Fibroblast of pulmonary artery (primary cell): ENCODE measurements at regions not wholly inside any gene's neighbourhood (a gene's known extent, or its start where the extent isn't known, plus 50 kb on each side); places are given as distances from the start of the nearest gene placed in this dataset.

Experiments
- DNase-seq: peaks from one replicate; pipeline ENCODE4 v3.0.0-alpha.2; 2010; ENCODE audit warnings: low read depth
- H3K4me3 ChIP-seq: replicated peaks from 2 replicates; pipeline ENCODE4 v1.5.1; 2011; ENCODE audit warnings: low read depth, mild to moderate bottlenecking, control low read depth, low read length, moderate library complexity
- CTCF ChIP-seq: IDR thresholded peaks from 2 replicates; pipeline ENCODE4 v1.5.1; 2011; ENCODE audit warnings: mild to moderate bottlenecking, control low read depth, low read length, inconsistent platforms; ENCODE audit errors: missing control alignments

GRCh38 chr7:136205956-136206355, 228.8 kb upstream of the MTPN start:
- TF ChIP-seq CTCF: no peak
- H3K4me3 ChIP-seq: no peak overlapping the region
- DNase-seq: no peak

DNA sequence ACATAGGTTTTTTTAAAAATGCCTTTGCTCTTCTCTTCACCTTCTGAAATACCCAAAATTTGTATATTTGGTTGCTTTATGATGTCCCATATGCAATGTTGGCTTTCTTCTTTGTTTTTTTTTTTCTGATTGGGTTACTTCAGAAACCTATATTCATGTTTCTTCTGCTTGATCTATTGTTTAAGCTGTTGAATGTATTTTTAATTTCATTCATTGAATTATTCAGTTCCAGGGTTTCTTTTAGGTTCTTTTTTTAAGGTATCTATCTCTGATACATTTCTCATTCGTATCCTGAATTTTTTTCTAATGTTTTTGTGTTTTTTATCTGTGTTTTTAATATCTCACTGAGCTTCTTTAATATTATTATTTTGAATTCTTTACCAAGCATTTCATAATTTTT, 221.0 kb upstream of the MTPN start:
- no peak overlapping the region for H3K4me3 ChIP-seq
- no peak for DNase-seq
- TF ChIP-seq CTCF: no peak

DNA sequence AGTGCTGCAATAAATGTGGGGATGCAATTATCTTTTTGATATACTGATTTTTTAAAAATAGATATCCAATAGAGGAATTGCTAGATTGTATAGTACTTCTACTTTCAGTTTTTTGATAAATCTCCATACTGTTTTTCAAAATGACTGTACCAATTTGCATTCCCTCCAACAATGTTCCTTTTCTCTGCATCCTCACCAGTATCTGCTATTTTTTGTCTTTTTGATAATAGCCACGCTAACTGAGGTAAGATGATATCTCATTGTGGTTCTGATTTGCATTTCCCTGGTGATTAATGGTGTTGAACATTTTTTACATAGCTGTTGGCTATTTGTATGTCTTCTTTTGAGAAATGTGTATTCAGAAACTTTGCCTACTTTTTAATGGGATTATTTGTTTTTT, 217.7 kb upstream of the MTPN start:
- no peak for TF ChIP-seq CTCF
- no peak for DNase-seq
- no peak overlapping the region for H3K4me3 ChIP-seq

- TF ChIP-seq CTCF: no peak
- DNase-seq: no peak
- no peak overlapping the region for H3K4me3 ChIP-seq
Observed at GRCh38 chr7:136193940-136194339, 216.8 kb upstream of the MTPN start.

GRCh38 chr7:136189506-136189998, 212.4 kb upstream of the MTPN start:
- no peak for TF ChIP-seq CTCF
- DNase-seq: no peak
- no peak overlapping the region for H3K4me3 ChIP-seq

- no peak for DNase-seq
- no peak overlapping the region for H3K4me3 ChIP-seq
- no peak for TF ChIP-seq CTCF
Observed at GRCh38 chr7:136186281-136186680, 209.1 kb upstream of the MTPN start.

- DNase-seq: no peak
- no peak for TF ChIP-seq CTCF
- no peak overlapping the region for H3K4me3 ChIP-seq
Observed at GRCh38 chr7:136184719-136185118, 207.6 kb upstream of the MTPN start.
